ENCODE measurements at regions not wholly inside any gene's neighbourhood (a gene's known extent, or its start where the extent isn't known, plus 50 kb on each side); places are given as distances from the start of the nearest gene placed in this dataset.
"Not testable (repeated sequence)": the region's sequence is repeated elsewhere in the genome, so short reads cannot be mapped to it uniquely, and the experiment has no call there.

DNA sequence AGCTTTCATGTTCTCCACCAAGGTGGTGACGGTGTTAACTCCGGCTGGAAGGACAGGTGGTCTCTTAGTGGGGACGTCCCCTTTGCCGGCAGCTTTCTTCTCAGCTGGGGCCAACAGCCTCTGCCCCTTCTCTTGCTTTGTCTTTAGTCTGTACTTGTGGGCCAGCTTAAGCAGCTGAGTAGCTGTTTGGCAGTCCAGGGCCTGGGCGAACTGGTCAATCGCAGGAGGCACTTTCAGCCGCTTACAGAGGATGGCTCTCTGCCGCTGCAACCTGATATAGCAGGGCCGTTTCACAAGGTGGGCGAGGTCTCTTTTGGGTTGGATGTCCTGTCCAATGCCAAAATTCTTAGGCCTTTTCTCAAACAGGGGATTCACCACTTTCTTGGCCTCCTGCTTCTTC is 210.3 kb downstream of the TRIML1 start:
- not testable (repeated sequence) for H3K4ac ChIP-seq (ENCODE audit: low read depth in 1 of 2, low read length in 2 of 2); H3K9me3 ChIP-seq (ENCODE audit: control insufficient read depth, low read length); DNase-seq; H3K79me1 ChIP-seq (replicated peaks; ENCODE audit: low read length, poor library complexity, severe bottlenecking); H4K91ac ChIP-seq (ENCODE audit: low read length); H3K36me3 ChIP-seq (ENCODE audit: control insufficient read depth in 1 of 2, insufficient read depth in 2 of 2, low read depth in 1 of 2, low read length in 2 of 2); H2BK5ac ChIP-seq (ENCODE audit: low read depth, low read length, poor library complexity, severe bottlenecking); H2BK15ac ChIP-seq (ENCODE audit: low read depth, poor library complexity, severe bottlenecking); H2BK120ac ChIP-seq (ENCODE audit: low read depth, low read length); H3K4me3 ChIP-seq (ENCODE audit: insufficient read depth in 1 of 2, low read depth in 1 of 2, low read length in 2 of 2); H3K9ac ChIP-seq (ENCODE audit: low read length); H2AK5ac ChIP-seq (ENCODE audit: low read length, severe bottlenecking); H3K23ac ChIP-seq (ENCODE audit: low read length in 2 of 2); H2BK12ac ChIP-seq (ENCODE audit: low read length in 2 of 2); H3K27me3 ChIP-seq (ENCODE audit: control insufficient read depth in 1 of 2, insufficient read depth in 1 of 2, low read length in 2 of 2); H2AFZ ChIP-seq (ENCODE audit: low read depth, low read length); H3K4me1 ChIP-seq (ENCODE audit: control insufficient read depth, insufficient read depth, low read depth, low read length); H3K14ac ChIP-seq (ENCODE audit: low read length in 2 of 2); H3K18ac ChIP-seq (ENCODE audit: low read depth in 1 of 2, low read length in 2 of 2); H3K27ac ChIP-seq (ENCODE audit: low read length, poor library complexity, severe bottlenecking); H3K4me2 ChIP-seq (ENCODE audit: low read length, poor library complexity, severe bottlenecking); H4K8ac ChIP-seq (ENCODE audit: low read length)
- WGBS: 92% methylated on average over 10 of the region's 10 CpGs

- no peaks in the 10 kb centered on the region for H3K9me3 ChIP-seq (ENCODE audit: control insufficient read depth, low read length)
- H3K27me3 ChIP-seq (ENCODE audit: control insufficient read depth in 1 of 2, insufficient read depth in 1 of 2, low read length in 2 of 2): no peaks in the 10 kb centered on the region
- no peak overlapping the region for H3K14ac ChIP-seq (ENCODE audit: low read length in 2 of 2)
- WGBS: 83% methylated on average over 1 of the region's 1 CpG
- H3K4me3 ChIP-seq (ENCODE audit: insufficient read depth in 1 of 2, low read depth in 1 of 2, low read length in 2 of 2): no peak overlapping the region
- H3K23ac ChIP-seq (ENCODE audit: low read length in 2 of 2): no peak overlapping the region
- no peak overlapping the region for H4K91ac ChIP-seq (ENCODE audit: low read length)
- no peak for DNase-seq
- H2BK12ac ChIP-seq (ENCODE audit: low read length in 2 of 2): no peak overlapping the region
- H3K27ac ChIP-seq (ENCODE audit: low read length, poor library complexity, severe bottlenecking): peak overlapping the region; percentile 49
- H3K4me1 ChIP-seq (ENCODE audit: control insufficient read depth, insufficient read depth, low read depth, low read length): peaks cover 6% of the 10 kb centered on the region
- H3K79me1 ChIP-seq (replicated peaks; ENCODE audit: low read length, poor library complexity, severe bottlenecking): no peaks in the 10 kb centered on the region
- H2AK5ac ChIP-seq (ENCODE audit: low read length, severe bottlenecking): no peak overlapping the region
- H3K4ac ChIP-seq (ENCODE audit: low read depth in 1 of 2, low read length in 2 of 2): no peak overlapping the region
- no peak overlapping the region for H2BK120ac ChIP-seq (ENCODE audit: low read depth, low read length)
- H2BK15ac ChIP-seq (ENCODE audit: low read depth, poor library complexity, severe bottlenecking): no peak overlapping the region
- no peak overlapping the region for H3K4me2 ChIP-seq (ENCODE audit: low read length, poor library complexity, severe bottlenecking)
- H2AFZ ChIP-seq (ENCODE audit: low read depth, low read length): no peak overlapping the region
- no peaks in the 10 kb centered on the region for H3K36me3 ChIP-seq (ENCODE audit: control insufficient read depth in 1 of 2, insufficient read depth in 2 of 2, low read depth in 1 of 2, low read length in 2 of 2)
- no peak overlapping the region for H3K18ac ChIP-seq (ENCODE audit: low read depth in 1 of 2, low read length in 2 of 2)
- H2BK5ac ChIP-seq (ENCODE audit: low read depth, low read length, poor library complexity, severe bottlenecking): no peak overlapping the region
- no peak overlapping the region for H3K9ac ChIP-seq (ENCODE audit: low read length)
- no peak overlapping the region for H4K8ac ChIP-seq (ENCODE audit: low read length)
These were observed 224.0 kb downstream of the TRIML1 start for GRCh38 chr4:188363196-188363595.

GRCh38 chr4:188370777-188371176 is 231.5 kb downstream of the TRIML1 start:
- 68% methylated on average over 3 of the region's 3 CpGs for WGBS

DNA sequence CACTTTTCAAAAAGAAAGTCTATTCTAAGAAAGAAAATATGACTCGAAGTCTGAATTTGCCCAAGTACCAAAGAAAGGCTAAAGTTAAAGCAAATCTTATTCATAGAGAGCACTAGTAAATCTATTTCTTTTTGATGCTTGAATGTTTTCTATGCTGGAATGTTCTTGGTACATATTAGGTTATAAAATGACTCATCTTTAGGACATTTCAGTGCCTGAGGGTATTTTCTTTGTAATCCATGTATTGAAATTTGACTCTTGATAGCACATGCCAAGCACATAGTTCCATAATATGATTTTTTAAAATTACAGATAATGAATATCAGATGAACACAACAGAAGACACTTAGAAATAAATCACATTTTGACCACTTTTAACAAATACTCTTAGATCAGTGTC is 232.8 kb downstream of the TRIML1 start:
- H3K4me3 ChIP-seq (ENCODE audit: insufficient read depth in 1 of 2, low read depth in 1 of 2, low read length in 2 of 2): no peak overlapping the region
- H2BK15ac ChIP-seq (ENCODE audit: low read depth, poor library complexity, severe bottlenecking): no peak overlapping the region
- peaks cover 11% of the 10 kb centered on the region for H3K9me3 ChIP-seq (ENCODE audit: control insufficient read depth, low read length)
- H2BK120ac ChIP-seq (ENCODE audit: low read depth, low read length): no peak overlapping the region
- H2AK5ac ChIP-seq (ENCODE audit: low read length, severe bottlenecking): no peak overlapping the region
- no peak overlapping the region for H4K8ac ChIP-seq (ENCODE audit: low read length)
- no peak overlapping the region for H3K9ac ChIP-seq (ENCODE audit: low read length)
- H2BK12ac ChIP-seq (ENCODE audit: low read length in 2 of 2): no peak overlapping the region
- no peak overlapping the region for H3K4ac ChIP-seq (ENCODE audit: low read depth in 1 of 2, low read length in 2 of 2)
- peak; percentile 8 for DNase-seq
- no peak overlapping the region for H3K18ac ChIP-seq (ENCODE audit: low read depth in 1 of 2, low read length in 2 of 2)
- no peaks in the 10 kb centered on the region for H3K27me3 ChIP-seq (ENCODE audit: control insufficient read depth in 1 of 2, insufficient read depth in 1 of 2, low read length in 2 of 2)
- H3K36me3 ChIP-seq (ENCODE audit: control insufficient read depth in 1 of 2, insufficient read depth in 2 of 2, low read depth in 1 of 2, low read length in 2 of 2): no peaks in the 10 kb centered on the region
- no peak overlapping the region for H2BK5ac ChIP-seq (ENCODE audit: low read depth, low read length, poor library complexity, severe bottlenecking)
- no peak overlapping the region for H3K23ac ChIP-seq (ENCODE audit: low read length in 2 of 2)
- no peak overlapping the region for H3K14ac ChIP-seq (ENCODE audit: low read length in 2 of 2)
- WGBS: no CpG with 5 or more reads among the region's 1 CpG
- no peaks in the 10 kb centered on the region for H3K79me1 ChIP-seq (replicated peaks; ENCODE audit: low read length, poor library complexity, severe bottlenecking)
- no peak overlapping the region for H2AFZ ChIP-seq (ENCODE audit: low read depth, low read length)
- H4K91ac ChIP-seq (ENCODE audit: low read length): no peak overlapping the region
- H3K4me1 ChIP-seq (ENCODE audit: control insufficient read depth, insufficient read depth, low read depth, low read length): no peaks in the 10 kb centered on the region
- H3K27ac ChIP-seq (ENCODE audit: low read length, poor library complexity, severe bottlenecking): no peak overlapping the region
- no peak overlapping the region for H3K4me2 ChIP-seq (ENCODE audit: low read length, poor library complexity, severe bottlenecking)

More at GRCh38 chr4:188370777-188371176, 231.5 kb downstream of the TRIML1 start:
- H3K27me3 ChIP-seq (ENCODE audit: control insufficient read depth in 1 of 2, insufficient read depth in 1 of 2, low read length in 2 of 2): no peaks in the 10 kb centered on the region
- no peak overlapping the region for H2AFZ ChIP-seq (ENCODE audit: low read depth, low read length)
- no peak overlapping the region for H2BK120ac ChIP-seq (ENCODE audit: low read depth, low read length)
- no peak overlapping the region for H2BK12ac ChIP-seq (ENCODE audit: low read length in 2 of 2)
- no peak overlapping the region for H3K27ac ChIP-seq (ENCODE audit: low read length, poor library complexity, severe bottlenecking)
- no peak overlapping the region for H4K8ac ChIP-seq (ENCODE audit: low read length)
- no peak overlapping the region for H2BK5ac ChIP-seq (ENCODE audit: low read depth, low read length, poor library complexity, severe bottlenecking)
- H3K36me3 ChIP-seq (ENCODE audit: control insufficient read depth in 1 of 2, insufficient read depth in 2 of 2, low read depth in 1 of 2, low read length in 2 of 2): no peaks in the 10 kb centered on the region
- no peak overlapping the region for H3K23ac ChIP-seq (ENCODE audit: low read length in 2 of 2)
- H3K9ac ChIP-seq (ENCODE audit: low read length): no peak overlapping the region
- no peak overlapping the region for H3K4me3 ChIP-seq (ENCODE audit: insufficient read depth in 1 of 2, low read depth in 1 of 2, low read length in 2 of 2)
- no peak overlapping the region for H3K14ac ChIP-seq (ENCODE audit: low read length in 2 of 2)
- H3K9me3 ChIP-seq (ENCODE audit: control insufficient read depth, low read length): peaks cover 3% of the 10 kb centered on the region
- H3K18ac ChIP-seq (ENCODE audit: low read depth in 1 of 2, low read length in 2 of 2): no peak overlapping the region
- H3K4ac ChIP-seq (ENCODE audit: low read depth in 1 of 2, low read length in 2 of 2): no peak overlapping the region
- no peaks in the 10 kb centered on the region for H3K79me1 ChIP-seq (replicated peaks; ENCODE audit: low read length, poor library complexity, severe bottlenecking)
- H3K4me1 ChIP-seq (ENCODE audit: control insufficient read depth, insufficient read depth, low read depth, low read length): no peaks in the 10 kb centered on the region
- H3K4me2 ChIP-seq (ENCODE audit: low read length, poor library complexity, severe bottlenecking): no peak overlapping the region
- H4K91ac ChIP-seq (ENCODE audit: low read length): no peak overlapping the region
- peak overlapping the region; percentile 23 for H2AK5ac ChIP-seq (ENCODE audit: low read length, severe bottlenecking)
- H2BK15ac ChIP-seq (ENCODE audit: low read depth, poor library complexity, severe bottlenecking): no peak overlapping the region
- DNase-seq: no peak
